Stimulated activated CD4-positive, alpha-beta T cell treated with anti-CD3 and anti-CD28 coated beads, Interleukin-12 subunit alpha, Interleukin-12 subunit beta, amount 100 ng/mL, for 4 hours (primary cell): ENCODE measurements at regions not wholly inside any gene's neighbourhood (a gene's known extent, or its start where the extent isn't known, plus 50 kb on each side); places are given as distances from the start of the nearest gene placed in this dataset.
"Not testable (repeated sequence)": the region's sequence is repeated elsewhere in the genome, so short reads cannot be mapped to it uniquely, and the experiment has no call there.

Experiments
- DNase-seq: peaks from one replicate; pipeline ENCODE4 v3.0.0-alpha.2; 2020

DNA sequence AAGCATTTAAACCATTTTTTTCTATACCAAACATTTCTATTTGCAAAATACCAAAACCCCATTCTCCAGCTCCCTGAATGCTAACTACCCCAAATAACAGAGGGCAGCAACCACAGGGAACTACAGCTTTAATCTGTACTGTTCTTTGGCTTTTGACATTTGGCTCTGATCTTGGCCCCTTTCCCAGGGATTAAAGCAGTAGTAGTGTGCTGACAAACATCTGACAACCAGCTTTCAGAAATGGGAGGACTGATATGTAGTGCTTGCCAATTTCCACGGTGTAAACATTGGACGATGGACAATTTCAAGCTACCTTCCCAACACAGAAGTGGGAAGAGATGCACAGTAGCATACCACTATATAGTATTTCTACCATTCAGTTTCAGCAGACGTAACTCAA lies 88.4 kb upstream of the TEAD1 start:
- no peak for DNase-seq

DNA sequence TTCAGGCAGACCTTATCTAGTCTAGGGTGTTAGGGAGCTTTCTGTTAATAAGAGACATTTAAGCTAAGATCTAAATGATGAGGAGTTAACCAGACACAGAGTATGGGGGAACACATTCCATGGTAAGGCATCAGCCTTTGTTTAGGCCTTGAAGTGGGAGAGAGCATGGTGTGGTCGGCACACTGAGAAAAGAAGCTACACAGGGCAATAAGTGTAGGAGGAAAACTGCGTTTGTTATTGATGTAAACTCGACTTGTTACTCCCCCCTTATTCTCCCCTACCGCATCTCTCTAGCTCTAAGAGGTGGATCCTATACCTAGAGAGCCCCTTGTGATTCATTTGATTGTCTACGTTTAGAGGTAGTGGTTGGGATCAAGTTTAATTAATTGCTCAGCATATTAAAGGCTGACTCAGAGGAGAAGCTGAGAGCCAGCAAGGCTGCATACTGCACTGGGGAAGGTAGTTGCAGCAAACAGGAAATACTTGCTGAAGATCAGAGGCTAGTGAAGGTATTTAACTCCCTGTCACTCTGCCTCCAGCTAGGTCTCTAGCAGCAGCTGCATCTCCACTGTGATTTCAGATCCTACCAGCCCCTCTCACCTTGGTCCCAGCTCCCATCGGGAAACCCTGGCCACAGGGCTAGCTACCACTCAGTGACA lies 86.8 kb upstream of the TEAD1 start:
- DNase-seq = no peak

DNA sequence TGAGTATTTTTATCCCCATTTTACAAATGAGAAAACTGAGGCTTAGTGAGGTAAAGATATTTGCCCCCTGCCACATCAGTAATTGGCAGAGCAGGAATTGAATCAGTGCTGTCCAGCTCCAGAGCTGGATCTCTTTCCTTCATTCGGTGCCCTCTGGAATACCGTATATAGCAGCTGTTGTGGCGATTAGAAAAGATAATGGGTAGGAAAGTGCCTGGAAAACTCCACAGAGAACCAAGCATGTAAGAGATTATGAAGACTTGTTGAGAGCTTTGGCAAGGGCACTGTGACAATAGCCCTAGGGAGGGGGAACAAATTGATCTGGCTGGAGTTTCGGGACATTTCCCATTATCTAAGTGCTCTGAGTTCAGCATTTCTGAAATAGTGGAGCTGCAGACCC lies 82.5 kb upstream of the TEAD1 start:
- DNase-seq = no peak

DNA sequence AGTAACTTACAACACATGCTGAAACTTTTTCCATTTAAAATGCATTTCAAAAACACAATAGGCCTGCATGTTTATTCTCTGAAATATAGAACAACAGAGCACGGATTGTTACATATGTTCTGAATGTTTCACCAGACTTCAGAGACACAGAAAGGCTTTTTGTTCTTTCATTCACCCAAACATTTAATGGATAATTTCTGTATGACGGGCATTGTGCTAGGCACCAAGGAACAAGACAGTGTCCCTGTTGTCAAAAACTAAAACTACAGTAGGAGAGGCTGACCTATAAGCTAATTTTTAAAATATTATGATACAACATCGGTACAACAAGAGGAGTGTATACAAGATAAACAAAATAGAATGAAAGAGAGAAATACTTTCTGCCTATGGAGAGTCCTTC lies 81.9 kb upstream of the TEAD1 start:
- no peak for DNase-seq

DNA sequence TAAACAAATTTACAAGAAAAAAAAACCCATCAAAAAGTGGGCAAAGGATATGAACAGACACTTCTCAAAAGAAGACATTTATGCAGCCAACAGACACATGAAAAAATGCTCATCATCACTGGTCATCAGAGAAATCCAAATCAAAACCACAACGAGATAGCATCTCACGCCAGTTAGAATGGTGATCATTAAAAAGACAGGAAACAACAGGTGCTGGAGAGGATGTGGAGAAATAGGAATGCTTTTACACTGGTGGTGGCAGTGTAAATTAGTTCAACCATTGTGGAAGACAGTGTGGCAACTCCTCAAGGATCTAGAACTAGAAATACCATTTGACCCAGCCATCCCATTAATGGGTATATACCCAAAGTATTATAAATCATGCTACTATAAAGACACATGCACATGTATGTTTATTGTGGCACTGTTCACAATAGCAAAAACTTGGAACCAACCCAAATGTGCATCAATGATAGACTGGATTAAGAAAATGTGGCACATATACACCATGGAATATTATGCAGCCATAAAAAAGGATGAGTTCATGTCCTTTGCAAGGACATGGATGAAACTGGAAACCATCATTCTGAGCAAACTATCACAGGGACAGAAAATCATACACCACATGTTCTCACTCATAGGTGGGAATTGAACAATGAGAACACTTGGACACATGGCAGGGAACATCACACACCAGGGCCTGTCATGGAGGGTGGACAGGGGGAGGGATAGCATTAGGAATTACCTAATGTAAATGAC lies 79.0 kb upstream of the TEAD1 start:
- not testable (repeated sequence) for DNase-seq

DNA sequence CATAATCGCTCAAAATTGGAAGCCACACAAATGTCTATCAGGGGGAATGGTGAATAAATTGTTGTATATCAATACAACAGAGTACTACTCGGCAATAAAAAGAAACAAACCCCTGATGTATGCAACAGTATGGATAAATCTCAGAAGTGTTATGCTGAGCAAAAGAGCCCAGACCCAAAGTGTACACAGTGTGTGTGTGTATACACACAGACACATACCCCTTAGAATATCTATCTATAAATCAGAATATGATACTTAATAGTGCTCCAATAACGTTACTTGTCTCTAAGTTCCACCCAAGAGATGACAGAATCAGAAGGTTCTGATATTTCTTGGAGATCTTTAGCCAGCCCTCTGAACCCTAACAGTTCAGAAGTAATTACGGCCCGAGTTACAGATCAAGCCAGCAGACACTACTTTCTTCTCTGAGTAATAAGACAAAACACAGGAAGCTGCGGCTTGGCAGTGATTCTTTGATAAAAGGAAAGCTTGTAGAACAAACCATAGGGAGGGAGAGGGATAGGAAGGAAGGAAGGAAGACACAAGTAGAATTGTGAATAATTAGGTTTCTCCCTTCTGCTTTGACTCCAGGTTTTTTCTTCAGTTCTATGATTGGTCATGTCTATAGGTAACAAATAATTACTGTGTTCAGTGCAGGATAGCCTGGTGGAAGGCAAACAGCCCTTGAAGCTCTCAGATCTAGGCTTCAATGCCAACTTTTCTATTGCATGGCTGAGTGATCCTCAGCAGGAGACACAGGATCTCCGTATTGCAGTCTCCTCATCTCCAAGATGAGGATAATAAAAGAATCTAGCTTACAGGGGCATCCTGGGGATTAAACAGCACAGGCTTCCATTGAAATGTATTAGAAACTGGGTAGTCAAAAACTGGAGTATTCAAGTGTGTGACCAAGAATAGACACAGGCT lies 75.6 kb upstream of the TEAD1 start:
- no peak for DNase-seq

DNA sequence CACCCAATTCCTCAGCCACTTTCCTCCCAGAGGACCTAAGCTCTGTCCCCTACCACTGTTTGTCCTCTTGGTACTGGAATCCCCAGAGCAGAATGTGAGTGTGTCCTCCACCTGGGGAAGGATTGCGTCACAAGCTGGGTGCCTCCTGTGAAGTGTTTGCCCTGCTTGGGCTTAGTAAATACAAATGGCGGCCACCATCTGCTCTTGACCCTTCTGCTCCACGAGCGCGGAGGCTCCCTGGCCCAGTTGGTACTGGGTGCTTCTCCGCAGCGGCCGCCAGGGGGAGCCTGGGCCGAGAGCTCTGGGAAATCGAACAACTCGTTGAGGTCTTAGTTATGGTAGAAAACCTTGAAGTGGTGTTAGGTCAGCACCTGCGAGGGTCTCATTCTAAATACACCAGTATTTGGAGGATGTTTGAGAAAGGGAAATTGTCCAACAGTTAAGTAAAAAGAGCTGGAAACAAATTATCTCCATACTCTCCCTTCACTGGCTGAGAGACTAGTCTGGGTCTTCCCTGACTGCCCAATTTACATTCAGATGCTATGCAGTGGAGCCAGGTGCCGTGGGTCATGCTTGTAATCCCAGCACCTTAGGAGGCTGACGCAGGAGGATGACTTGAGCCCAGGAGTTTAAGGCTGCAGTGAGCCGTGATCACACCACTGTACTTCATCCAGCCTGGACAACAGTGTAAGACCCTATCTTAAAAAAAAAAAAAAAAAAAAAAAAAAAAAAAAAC lies 74.6 kb upstream of the TEAD1 start:
- peak; percentile 43 for DNase-seq

DNA sequence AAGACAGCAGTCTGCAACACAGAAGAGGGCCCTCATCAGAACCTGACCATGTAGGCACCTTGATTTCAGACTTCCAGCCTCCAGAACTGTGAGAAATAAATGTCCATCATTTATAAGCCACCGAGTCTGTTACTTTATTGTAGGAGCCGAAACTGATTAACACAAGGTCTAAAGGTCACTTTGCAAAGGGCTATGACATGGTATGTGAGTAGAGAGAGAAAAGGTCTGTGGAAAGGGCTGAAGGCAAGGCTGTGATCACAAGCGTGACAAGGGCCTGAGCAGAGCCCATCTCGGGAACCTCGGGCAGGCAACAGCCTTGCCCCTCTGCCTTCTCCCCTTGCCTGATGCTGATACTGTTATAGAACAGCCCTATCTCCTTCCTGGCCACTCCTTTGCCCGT lies 73.4 kb upstream of the TEAD1 start:
- no peak for DNase-seq

DNA sequence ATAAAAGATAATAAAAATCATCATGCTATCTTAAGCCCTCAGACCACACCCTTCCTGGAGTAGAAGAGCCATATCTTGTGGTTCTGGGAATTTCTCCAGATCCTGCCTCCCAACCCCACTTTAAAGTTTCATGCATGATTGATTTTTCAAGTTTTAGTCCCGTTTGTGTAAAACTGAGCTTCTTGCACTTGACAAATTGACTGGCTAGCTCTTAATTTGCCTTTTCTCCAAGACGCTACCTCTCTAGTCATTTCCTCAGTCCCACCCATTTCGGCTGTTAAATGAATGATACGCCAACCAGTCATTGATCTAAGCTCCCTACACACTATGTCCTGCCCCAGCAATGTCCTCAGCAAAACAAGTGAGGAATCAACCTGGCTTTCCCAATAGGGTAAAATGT lies 71.8 kb upstream of the TEAD1 start:
- no peak for DNase-seq

DNA sequence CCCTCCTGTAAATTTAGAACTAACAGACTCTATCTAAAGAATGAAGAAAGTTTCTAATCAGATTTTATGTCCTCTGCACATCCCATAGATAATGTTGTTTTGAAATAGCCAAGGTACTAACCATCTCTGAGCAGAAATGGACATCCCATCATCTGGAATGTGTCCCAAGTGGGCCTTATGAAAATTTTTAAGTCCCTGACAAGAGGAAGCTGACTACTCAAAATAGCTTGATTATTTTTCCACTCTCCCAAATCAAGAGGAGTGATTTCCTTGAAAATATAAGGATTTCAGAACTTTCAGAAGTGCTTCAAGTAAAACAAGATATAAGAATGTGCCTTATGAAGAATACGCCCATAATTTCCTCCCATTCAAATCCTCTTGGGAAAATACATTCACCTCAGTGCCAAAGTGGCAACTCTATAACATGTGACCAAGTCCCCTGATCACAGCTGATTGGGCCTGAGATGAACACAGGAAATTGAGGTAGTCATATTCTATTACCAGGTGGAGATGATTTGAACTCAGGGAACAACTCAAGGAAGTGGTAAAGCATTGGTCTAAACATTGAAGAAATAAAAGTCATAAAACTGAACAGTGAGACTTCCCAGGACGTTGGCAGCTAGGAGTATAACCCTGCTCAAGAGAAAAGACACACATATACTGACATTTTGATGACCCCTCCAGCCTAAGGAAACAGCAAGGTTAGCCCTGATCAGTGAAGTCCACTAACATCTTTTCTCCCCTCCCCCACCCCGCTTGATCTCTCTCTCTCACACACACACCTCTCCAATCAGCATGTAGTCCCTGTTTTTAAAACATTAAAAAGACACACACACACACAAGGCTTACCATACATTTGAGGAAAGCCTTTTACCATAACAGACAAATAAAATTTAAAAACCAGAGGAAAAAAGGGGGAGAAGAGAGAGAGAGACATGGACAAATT lies 70.8 kb upstream of the TEAD1 start:
- no peak for DNase-seq

DNA sequence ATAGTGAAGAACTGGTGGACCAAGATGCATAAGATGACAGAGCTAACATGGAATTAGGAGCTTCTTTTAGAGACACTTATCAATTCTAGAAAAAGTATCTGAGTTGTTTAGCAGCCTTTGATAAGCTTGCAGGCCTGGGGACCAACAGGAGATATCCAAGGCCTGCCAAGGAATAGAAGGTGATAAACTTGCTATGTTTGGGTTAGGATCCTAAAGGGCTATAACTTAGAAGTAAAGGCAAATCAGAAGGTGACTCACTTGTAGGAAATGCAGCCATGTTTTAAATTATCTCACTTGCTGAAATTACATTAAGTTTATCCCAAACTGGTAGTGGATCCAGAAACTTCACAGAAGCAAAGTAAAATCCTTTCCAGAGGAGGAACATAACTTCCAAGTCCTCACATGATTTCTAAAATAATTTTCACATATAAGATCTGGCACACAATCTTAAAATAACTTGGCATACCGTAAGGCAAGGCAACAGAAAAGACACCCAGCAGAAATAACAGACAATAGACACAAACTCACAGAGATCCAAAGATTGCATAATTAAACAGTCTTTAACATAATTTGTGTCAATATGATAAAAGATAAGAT lies 69.6 kb upstream of the TEAD1 start:
- DNase-seq = no peak

DNA sequence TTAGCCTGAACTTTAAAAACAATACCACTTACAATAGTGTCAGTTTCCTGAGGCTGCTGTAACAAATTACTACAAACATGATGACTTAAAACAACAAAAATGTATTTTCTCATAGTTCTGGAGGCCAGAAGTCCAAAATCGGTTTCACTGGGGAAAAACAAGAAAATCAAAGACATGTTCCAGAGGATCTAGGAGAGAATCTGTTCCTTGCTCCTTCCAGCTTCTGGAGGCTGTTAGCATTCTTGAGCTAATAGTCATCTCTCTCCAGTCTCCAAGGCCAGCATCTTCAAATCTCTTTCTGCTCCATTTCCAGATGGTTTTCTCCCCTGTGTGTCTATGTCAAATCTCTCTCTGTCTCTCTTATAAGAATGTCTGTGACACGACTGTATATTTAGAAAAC lies 67.6 kb upstream of the TEAD1 start:
- DNase-seq = no peak

DNA sequence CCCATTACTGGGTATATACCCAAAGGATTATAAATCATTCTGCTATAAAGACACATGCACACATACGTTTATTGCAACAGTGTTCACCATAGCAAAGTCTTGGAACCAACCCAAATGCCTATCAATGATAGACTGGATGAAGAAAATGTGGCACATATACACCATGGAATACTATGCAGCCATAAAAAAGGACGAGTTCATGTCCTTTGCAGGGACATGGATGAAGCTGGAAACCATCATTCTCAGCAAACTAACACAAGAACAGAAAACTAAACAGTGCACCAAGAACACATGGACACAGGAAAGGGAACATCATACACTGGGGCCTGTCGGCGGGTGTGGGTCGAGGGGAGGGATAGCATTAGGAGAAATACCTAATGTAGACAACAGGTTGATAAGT lies 65.5 kb upstream of the TEAD1 start:
- not testable (repeated sequence) for DNase-seq

DNA sequence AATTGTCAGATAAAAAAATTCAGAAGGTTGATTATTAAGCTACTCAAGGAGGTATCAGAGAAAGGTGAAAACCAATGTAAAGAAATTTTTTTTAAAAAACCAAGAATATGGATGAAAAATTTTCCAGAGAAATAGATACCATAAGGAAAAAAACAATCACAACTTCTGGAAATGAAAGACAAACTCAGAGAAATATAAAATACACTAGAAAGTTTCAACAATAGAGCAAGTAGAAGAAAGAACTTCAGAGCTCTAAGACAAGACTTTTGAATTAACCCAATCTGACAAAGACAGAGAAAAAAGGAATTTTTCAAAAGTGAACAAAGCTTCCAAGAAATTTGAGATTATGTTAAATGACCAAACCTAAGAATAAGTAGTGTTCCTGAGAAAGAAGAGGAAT lies 62.9 kb upstream of the TEAD1 start:
- no peak for DNase-seq

DNA sequence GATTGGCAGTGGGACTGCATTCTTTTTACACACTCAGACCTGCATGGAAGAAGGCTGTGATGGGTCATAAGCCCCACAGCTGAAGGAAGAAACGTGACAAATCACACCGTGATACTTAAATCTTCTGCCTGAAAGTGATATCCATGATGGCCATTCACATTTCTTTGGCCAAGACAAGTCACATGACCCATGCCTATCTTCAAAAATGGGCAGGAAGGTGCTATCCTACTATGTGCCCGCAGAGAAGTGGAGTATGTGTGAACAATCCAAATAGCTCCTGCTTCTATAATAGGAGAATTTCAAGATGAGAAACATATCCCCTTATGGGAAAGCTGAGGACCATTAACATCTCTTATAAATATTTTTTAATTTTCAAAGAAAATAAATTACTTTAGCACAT lies 56.6 kb upstream of the TEAD1 start:
- DNase-seq = no peak

DNA sequence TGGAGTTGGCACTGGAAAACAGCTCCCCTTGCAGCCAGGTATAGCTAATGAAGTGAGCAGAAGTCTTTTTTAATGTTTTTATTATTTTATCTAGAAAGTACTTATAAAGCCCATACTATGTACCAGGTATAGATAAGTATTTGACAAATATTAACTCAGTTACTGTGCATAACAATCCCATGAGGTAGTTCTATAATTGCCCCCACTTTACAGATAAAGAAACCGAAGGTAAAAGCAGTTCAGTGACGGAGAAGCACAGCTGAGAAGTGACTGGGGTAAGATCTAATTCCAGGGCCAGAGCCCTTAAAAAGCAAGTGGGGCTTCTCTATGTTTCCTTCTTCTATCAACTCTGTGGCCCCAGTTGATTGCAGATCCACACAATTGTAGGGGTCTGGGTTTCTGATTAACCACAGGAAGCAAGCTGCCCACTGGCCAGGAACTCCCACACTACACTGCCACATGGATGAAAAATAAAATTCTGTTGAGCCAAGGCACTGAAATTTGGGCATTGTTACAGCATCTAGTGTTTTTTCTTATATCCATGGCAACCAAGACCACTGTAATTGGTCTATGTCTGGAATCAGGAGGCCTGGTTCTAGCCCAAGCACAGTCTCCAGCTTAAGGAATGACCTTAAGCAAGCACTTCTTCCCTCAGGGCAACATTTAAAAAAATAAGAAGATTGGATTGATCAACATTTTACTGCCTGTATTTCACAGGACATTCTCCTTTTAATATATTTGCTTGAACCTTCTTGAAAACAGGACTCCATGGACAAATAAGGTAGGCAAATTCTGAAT lies 55.3 kb upstream of the TEAD1 start:
- no peak for DNase-seq

DNA sequence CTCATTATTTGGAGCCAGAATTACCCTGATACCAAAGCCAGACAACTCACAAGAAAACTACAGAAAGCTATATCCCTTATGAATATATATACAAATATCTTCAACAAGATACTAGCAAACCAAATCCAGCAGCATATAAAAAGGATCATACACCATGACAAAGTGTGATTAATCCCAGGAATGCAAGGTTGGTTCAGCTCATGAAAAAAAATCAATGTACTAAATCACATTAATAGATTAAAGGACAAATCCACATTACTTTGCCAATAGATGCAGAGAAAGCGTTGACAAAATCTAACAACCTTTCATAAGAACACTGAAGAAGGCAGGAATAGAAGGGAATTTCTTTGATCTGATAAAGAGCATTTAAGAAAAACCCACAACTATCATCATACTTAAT lies 50.4 kb upstream of the TEAD1 start:
- DNase-seq = no peak
